IPS-NIHi11 (cell line): ENCODE measurements at regions not wholly inside any gene's neighbourhood (a gene's known extent, or its start where the extent isn't known, plus 50 kb on each side); places are given as distances from the start of the nearest gene placed in this dataset.

Experiments
- DNase-seq: peaks from one replicate; pipeline ENCODE4 v3.0.0; 2012; ENCODE audit warnings: mixed read lengths, low spot score

DNA sequence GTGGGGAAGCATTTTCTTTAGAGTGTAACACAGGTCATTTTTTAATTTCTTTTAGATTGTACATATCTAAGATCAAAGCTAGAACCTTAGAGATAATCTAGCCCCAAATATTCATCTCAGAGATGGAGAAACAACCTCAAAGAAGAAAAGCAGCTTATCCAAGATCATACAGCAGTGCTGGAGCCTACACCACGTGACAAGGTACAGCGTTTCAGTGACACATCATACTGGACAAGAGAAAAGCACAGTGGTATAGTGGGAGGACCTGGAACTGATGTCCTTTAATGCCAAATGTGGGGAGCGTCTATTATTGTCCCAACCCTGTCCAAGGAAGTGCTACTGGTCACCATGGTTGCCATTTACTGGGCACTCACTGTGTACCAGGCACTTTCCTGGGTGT lies 445.8 kb downstream of the RPS24 start:
- no peak for DNase-seq

GRCh38 chr10:78481842-78482241 lies 448.2 kb downstream of the RPS24 start:
- DNase-seq: no peak

- DNase-seq: no peak
Measured at GRCh38 chr10:78483641-78484040, 450.0 kb downstream of the RPS24 start.

GRCh38 chr10:78489034-78489433 lies 455.4 kb downstream of the RPS24 start:
- no peak for DNase-seq

GRCh38 chr10:78491812-78492211 lies 458.1 kb downstream of the RPS24 start:
- DNase-seq: no peak

GRCh38 chr10:78492424-78492823 lies 458.8 kb downstream of the RPS24 start:
- no peak for DNase-seq

DNA sequence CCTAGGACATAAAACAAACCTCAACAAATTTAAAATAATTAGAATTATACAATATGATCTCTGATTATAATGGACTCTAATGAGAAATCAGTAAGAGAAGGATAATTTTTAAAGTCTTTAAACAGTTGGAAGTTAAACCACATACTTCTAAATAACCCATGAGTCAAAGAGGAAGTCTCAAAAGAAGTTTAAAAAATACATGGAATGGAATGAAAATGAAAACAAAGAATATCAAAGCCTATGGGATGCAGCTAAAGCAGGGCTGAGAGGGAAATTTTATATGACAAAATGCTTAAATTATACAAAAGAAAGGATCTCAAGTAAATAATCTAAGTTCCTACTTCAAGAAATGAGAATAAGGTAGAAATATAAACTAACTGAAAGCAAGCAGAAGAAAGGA lies 460.5 kb downstream of the RPS24 start:
- no peak for DNase-seq

- no peak for DNase-seq
Measured at GRCh38 chr10:78502210-78502936, 468.7 kb downstream of the RPS24 start.

DNA sequence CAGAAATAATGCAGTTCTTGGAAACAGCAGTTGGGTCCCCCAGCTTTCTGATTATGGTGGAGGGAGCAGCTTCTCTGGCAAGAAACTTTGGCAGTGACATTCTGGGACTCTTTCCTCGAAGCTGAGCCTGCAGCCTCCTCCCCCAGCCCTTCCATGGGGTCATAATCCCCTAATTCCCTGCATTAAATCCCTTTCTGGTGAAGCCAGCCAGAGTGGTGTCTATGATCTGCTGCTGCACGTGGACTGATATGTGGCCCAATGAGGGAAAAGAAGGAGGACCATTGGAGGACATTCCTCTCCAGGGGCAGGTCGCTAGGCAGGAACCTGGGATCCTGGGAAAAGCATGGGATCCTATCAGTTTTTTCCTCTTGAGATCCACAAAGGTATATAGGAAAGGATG lies 470.5 kb downstream of the RPS24 start:
- DNase-seq: no peak

GRCh38 chr10:78505657-78506056 lies 472.0 kb downstream of the RPS24 start:
- DNase-seq: no peak

DNA sequence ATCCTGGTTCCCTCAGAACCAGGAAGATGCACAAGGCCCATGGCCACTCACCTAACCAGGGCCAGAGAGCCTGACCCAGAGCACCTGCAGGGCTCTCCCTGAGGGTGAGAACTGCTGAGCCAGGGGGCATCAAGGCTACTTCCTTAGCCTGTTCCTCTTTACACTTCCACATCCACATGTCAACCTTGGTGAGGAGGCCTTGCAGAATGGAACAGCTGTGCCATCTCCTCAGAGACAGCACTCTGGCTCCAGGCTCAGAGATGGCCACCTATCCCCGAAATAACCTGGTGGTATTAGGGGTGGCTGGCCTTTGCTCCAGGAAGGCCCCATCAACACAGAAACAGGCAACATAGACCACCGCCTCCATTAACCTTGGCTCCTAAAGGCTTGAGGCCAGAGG lies 473.0 kb downstream of the RPS24 start:
- DNase-seq: no peak

DNA sequence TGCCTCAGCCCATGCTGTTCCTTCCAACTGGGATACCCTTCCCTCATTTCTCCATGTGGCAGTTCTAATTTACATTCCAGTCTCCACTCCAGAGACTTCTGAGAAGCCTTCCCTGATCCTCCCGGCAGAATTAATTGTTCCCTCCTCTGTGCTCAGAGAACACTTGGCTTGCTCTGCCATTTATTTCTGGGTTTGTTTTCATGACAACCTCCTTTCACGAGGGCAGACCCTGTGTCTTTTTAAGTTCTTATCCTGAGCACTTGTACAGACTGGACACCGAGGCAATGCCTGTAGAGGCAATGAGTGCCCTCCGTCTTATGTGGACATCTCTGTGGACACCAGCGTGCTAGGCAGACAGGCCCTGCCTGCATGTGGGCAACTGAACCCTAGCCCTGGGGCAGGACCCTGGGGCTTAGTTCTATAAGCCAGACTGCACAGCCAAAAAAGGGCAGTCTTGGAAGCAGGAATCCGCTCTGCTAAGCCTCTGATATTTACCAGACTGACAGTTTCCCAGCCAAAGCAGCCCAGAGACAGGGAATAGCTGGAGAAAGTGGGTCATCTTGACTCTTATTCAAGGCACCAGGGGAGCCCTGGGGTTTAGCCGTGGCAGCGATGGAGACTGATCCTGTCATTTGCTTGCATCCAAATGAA lies 474.0 kb downstream of the RPS24 start:
- DNase-seq: no peak

- DNase-seq: no peak
Measured at GRCh38 chr10:78508955-78509748, 475.5 kb downstream of the RPS24 start.

DNA sequence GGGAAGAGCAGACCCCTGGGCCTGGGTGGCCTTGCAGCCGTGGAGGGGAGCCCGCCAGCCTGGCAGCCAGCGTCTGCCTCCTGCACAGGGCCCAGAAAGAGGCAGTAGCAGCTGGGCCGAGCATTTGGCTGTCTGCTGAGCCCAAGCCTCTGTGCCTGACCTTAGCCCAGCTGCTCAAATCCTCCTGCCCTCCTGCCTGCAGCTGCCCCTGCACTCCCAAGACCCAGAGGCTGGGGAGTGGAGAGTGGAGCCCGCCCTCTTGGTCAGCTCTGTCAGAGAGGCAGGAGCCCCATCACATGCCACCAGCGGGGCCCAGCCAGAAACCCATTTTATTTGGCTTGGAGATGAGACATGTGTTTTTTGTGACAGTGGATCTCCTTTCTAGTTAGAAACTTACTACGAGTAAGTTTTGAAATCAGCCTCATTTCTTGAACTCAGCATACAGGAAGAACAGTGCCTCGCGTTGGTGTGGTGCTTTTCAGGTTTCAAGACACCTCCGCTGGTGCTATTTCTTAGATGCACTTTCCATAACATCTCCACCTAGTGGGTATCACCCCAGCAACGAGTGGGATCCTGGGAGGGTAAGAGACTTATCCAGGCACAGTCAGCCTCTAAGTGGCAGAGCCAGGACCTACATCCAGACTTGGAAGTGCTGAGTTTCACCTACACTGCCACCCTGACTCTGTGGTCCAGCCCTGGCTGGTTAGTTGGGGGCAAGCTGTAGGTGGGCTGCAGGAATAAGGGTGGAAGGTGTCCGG lies 477.1 kb downstream of the RPS24 start:
- no peak for DNase-seq

DNA sequence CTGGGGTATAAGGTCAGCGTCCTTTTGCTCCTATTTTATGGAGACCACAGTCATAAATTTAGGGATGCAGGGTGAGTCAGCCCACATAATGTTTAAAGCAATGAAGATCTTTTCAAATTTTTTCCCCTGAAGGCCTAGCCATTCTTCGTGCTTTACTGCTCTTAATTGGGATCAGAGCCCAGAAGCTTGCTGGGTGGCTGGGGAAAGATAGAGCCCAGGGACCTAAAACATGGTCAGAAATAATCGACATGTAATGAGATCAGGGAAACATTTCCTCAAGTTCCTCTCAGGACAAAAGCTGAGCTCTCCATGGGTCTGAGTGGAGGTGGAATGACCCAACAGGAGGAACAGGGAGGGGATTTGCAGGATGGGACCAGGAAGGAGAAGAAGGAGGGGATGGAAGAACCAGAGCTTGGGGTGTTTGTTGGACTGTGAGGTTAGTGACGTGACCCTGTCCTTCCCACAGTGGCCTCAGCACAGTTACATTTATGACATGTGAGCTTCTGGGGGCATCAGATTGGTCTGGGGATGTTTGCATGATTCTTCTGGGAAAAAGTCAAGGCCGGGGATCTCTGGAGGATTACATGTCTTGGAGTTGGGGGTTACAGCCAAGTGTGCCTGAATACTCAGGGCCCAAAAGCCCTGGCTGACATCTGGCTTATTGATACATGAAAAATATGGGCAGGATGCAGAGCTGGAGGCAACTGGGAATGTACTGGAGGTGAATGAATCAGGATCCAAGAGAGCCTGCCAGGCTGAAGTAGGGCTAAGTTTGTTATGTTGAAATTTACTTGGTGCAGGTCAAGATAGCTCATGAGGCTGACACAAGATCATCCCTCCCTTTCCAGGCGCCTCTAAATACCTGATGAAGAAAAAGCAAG lies 477.9 kb downstream of the RPS24 start:
- no peak for DNase-seq

DNA sequence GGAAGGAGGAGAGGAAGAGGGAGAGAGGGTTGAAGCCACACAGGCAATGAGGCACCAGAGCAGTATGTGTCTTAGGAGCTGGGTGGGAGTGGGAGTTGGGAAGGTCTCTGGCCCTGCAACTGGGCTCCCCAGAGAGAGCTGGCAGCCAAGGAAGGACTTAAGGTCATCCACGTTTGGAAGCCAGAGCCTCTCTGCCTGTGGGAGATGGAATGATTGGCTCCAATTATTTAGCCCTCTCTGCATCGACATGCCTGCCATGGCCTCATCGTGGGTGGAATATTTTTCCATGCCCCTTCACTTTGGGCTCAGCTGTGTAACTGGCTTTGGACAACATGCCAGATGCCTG lies 478.5 kb downstream of the RPS24 start:
- no peak for DNase-seq

DNA sequence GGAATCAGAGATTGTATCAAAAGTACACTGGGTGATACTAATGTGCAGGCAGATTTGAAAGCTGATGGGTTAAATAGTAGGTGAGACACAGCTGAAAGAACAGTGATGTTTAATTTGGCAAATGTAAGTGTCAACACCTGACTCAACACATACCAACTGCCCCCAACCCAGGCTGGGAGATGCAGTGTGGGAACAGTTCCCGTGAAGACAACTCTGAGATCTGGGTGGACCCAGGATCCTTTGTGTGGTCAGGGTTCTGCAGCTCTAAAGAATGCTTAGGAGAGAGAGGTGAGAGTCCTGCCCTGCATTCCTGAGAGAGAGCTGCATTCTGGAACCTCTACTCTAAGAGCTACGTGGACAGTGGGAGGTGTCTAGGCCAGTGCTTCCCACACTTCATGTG lies 479.7 kb downstream of the RPS24 start:
- no peak for DNase-seq

DNA sequence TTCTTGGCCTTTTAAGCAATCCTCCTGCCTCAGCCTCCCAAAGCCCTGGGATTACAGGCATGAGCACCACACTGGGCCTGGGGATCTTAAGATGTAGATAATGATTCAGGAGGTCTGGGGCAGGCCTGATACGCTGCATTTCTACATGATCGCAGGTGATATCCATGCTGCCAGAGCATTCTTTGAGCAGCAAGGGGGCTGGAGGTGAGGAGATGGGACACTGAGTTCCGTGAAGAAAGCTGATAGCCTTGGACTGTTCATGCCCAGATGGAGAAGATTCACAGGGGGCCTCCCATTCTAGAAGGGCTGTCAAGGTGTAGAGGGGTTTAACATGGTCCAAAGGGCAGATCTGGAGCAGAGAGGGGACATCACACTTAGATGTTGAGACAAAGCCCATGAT lies 480.3 kb downstream of the RPS24 start:
- DNase-seq: no peak

DNA sequence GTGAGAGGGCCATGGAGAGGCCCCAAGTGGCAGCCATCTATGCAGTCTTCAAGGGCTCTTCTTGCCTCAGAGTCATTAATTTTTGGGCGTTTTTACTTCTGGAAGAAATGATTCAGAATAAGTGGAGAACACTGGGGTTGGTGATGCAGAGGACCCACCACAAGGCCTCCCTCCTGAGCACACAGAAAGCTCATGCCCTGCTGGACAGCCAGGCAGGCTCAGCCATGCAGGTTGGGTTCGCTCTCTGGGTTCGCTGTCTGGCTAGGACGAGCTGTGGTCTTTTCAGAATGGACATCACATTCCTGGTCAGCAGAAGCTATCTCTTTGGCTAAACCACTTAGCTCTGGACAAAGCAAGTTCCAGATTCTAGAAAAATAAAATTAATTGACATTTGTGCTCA lies 480.8 kb downstream of the RPS24 start:
- DNase-seq: no peak

- no peak for DNase-seq
Measured at GRCh38 chr10:78515038-78515872, 481.6 kb downstream of the RPS24 start.

DNA sequence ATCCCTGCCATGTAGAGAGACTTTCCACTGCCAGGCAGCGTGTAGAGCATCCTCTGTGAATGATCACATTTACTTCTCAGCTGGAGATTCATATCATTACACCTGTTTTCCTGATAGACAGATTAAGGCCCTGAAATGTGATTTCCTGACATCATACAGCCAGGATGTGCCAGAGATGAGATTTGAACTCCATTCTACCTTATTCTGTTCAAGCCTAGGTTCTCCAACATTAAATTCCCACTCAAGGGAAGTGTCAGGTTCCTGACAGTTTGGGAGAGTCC lies 482.1 kb downstream of the RPS24 start:
- no peak for DNase-seq
